D341Med (cell line): ENCODE measurements at regions not wholly inside any gene's neighbourhood (a gene's known extent, or its start where the extent isn't known, plus 50 kb on each side); places are given as distances from the start of the nearest gene placed in this dataset.
A peak's percentile ranks its signal among the peaks of the same experiment; 100 is the strongest.

ENCODE experiments used
- DNase-seq: peaks from one replicate; pipeline ENCODE4 v3.0.0; 2012; ENCODE audit warnings: low spot score

DNA sequence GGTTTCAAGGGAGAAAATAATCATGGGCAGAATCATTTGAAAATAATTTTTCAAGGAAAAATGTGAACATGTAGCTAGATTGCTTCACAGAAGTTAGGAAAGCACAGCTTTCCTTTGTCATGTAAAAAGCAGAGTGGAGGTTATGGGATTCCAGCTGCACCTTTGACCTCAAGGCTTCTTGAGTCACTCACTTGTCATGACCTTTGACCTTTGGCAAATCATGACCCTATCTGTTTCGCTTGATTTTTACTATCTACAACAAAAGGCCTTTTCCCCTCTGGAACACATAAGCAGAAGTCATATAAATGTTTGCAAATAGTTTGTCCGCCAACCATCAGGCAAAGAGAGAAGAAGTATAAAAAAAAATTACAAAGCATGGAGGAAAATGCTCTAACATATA lies 210.7 kb upstream of the MIR17HG start:
- DNase-seq = no peak

DNA sequence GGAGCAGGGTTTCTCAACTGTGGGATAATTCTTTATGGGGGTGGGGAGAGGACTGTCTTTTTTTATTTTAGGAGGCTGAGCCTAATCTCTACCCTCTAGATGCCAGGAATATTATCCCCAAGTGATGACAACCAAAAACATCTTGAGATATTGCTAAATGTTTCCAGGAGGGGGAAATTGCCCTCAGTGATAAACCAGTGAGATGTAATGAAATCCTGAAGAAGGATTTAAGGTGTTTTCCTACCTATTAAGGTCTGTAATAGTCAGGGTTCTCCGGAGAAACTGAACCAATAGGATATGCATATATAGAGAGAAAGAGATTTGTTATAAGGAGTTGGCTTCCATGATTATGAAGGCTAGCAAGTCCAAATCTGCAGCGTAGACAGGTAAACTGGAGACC lies 208.3 kb upstream of the MIR17HG start:
- no peak for DNase-seq

DNA sequence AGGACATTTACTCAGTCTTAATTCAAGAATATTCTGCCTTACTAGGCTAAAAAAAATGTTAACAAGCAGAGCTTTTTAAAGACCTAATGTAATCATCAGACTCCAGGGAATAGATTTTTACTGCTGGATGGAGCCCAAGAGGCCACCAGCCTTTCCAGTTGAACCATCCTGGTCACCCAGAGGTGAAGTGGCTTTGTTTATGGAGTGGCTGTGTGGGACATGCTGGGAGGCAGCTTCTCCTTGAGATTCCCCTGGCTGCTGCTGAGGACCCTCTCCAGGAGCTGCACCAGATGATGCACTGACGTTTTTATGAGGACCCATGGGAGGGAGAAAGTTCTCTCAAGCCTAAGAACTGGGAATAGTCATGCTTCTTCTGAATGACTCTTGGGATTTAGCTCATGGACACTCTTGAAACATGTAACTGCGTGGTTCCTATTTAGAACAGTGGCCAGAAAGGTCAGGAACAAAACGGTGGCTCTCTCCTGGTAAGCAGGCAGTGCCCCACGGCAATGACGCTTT lies 205.9 kb upstream of the MIR17HG start:
- DNase-seq = no peak

- DNase-seq = no peak
Measured at GRCh38 chr13:91142572-91142971, 204.9 kb upstream of the MIR17HG start.

DNA sequence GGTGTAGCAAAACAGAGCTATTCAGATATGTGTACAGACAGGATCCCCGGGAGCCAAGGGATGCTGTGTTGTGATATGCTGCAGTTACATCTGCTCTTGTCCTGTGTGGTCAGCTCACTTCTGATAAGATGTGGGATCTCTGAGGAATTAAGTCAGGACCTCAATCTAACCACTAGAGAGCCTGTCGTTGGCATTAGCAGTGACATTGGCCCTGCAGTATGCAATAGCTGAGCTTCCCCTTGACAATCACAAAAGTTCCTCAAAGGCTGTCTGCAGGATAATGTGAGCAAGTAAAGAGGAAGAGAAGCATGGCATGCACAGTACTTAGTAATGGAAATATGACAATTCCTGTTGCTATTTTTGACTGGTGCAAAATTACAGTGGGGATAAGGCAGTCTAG lies 203.4 kb upstream of the MIR17HG start:
- no peak for DNase-seq

GRCh38 chr13:91144486-91144885 lies 203.0 kb upstream of the MIR17HG start:
- DNase-seq = no peak

- peak; percentile 48 for DNase-seq
Measured at GRCh38 chr13:91145571-91146205, 201.8 kb upstream of the MIR17HG start.

DNA sequence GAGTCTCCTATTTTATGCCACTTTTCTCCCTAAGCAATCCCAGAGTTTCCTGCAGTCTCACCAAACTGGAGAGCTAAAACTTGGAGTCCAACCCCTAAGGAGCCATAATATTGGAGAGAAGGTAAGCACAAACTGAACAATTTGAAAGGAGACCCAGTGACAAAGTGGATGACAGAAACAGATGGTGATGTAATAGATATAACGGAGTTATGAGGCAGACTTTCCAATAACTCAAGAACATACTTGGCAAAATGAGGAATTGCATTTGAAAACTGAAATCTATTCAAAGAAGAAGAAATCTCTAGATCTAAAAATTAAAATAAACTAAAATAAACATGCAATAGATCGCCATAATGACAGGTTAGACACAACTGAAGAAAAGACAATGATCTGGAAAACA lies 200.9 kb upstream of the MIR17HG start:
- DNase-seq = no peak

GRCh38 chr13:91148098-91148497 lies 199.4 kb upstream of the MIR17HG start:
- no peak for DNase-seq

GRCh38 chr13:91151921-91152320 lies 195.6 kb upstream of the MIR17HG start:
- DNase-seq = no peak

- DNase-seq = no peak
Measured at GRCh38 chr13:91153372-91153771, 194.1 kb upstream of the MIR17HG start.

GRCh38 chr13:91154558-91155353 lies 192.7 kb upstream of the MIR17HG start:
- no peak for DNase-seq

GRCh38 chr13:91155512-91156114 lies 191.9 kb upstream of the MIR17HG start:
- no peak for DNase-seq

- no peak for DNase-seq
Measured at GRCh38 chr13:91157273-91158016, 190.0 kb upstream of the MIR17HG start.

GRCh38 chr13:91158017-91158395 lies 189.5 kb upstream of the MIR17HG start:
- no peak for DNase-seq

GRCh38 chr13:91162180-91162579 lies 185.3 kb upstream of the MIR17HG start:
- no peak for DNase-seq

DNA sequence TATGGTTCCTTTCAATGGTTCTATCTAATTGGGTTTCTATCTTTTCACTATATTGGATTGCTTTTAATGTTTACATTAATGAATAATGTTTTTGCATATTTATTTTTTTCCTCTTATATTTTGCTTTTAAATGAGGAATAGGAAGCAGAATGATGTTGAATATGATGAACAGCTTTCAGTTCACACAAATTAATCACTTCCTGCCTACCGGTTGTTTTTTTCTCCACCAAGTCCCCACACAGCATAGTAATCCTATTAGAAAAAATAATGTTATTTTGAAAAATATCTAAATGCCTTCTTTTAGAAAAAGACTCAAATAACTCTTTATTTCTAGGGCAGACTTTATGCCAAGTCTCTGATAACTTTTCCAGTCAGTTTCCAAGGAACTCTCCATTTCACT lies 184.9 kb upstream of the MIR17HG start:
- no peak for DNase-seq

DNA sequence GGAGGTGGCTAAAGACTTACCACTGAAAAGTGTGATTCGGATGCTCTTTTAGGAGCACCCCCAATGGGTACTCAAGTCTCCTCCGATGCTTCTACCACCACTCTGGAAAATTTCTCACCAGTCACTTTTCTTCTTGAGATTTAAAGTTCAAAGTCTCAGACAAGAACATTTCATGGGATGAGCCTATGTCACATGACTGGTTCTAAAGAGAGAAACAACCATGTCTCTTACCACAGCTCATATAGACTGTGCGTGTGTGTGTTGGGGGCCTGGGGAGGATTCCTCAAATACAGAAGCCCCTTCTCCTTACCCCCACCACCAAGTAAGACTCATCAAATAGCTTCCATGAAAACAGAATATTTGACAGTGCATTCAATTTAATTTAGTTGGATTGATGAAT lies 181.7 kb upstream of the MIR17HG start:
- no peak for DNase-seq

- DNase-seq = no peak
Measured at GRCh38 chr13:91166714-91167511, 180.6 kb upstream of the MIR17HG start.

DNA sequence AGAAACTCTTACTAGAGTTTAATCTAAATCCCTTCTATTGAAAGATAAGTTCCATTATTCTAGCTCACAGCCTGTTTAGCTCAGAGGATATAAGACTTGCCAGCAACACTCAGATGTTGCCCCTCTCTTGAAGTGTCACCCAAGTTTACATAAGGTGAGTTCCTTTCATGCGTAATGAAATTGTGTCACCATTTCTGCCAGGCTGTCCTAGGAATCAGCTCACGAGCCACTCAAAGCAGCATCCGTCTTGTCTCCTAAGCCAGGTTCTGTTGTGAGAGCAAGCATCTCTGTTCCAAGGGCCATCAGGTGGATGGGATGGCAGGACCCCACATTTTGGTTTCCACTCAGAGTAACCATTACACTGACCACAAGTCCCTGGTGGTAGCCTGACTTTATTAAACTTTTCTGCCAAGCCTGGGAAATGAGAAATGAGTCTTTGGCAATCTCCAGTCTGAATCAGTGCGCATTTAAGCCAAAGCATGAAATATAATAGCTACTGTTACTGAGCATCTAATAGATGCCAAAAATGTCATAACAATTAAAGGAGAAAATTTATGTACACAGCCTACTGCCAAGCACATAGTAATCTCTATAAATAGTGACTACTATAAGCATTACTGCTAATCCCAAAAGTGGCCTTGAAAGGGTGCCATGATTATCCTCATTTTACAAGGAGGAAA lies 179.6 kb upstream of the MIR17HG start:
- no peak for DNase-seq

GRCh38 chr13:91168386-91168711 lies 179.1 kb upstream of the MIR17HG start:
- DNase-seq = no peak
